Endothelial cell (in vitro differentiated cells): ENCODE measurements at regions not wholly inside any gene's neighbourhood (a gene's known extent, or its start where the extent isn't known, plus 50 kb on each side); places are given as distances from the start of the nearest gene placed in this dataset.

Experiments used
- DNase-seq: peaks from one replicate; pipeline ENCODE4 v3.0.0; 2021; ENCODE audit warnings: low spot score
- H3K27ac Mint-ChIP-seq: one replicate; pipeline ENCODE4 v1.8.0; 2021; ENCODE audit warnings: mixed read lengths, inconsistent platforms; ENCODE audit not compliant: unreplicated experiment
- H3K27me3 Mint-ChIP-seq: one replicate; pipeline ENCODE4 v1.8.0; 2021; ENCODE audit warnings: mild to moderate bottlenecking, moderate library complexity, mixed read lengths, inconsistent platforms; ENCODE audit not compliant: unreplicated experiment
- H3K36me3 Mint-ChIP-seq: one replicate; pipeline ENCODE4 v1.8.0; 2021; ENCODE audit warnings: mild to moderate bottlenecking, low read depth, mixed read lengths, inconsistent platforms; ENCODE audit not compliant: unreplicated experiment
- H3K4me1 Mint-ChIP-seq: one replicate; pipeline ENCODE4 v1.8.0; 2021; ENCODE audit warnings: mild to moderate bottlenecking, mixed read lengths, inconsistent platforms; ENCODE audit not compliant: unreplicated experiment
- H3K4me3 Mint-ChIP-seq: one replicate; pipeline ENCODE4 v1.8.0; 2021; ENCODE audit warnings: mild to moderate bottlenecking, mixed read lengths, inconsistent platforms; ENCODE audit not compliant: unreplicated experiment
- H3K9me3 Mint-ChIP-seq: one replicate; pipeline ENCODE4 v1.8.0; 2021; ENCODE audit warnings: mixed read lengths, inconsistent platforms; ENCODE audit not compliant: unreplicated experiment
- CTCF ChIP-seq: fragments of 200-600 bp; sonication (generic); IDR thresholded peaks from one replicate; pipeline ENCODE4 v1.5.0; 2021; ENCODE audit warnings: antibody characterized with exemption; ENCODE audit not compliant: unreplicated experiment

- no peak for DNase-seq
- H3K36me3 Mint-ChIP-seq: peaks cover 7% of the 10 kb centered on the region
- no peaks in the 10 kb centered on the region for H3K9me3 Mint-ChIP-seq
- peaks cover 3% of the 10 kb centered on the region for H3K27me3 Mint-ChIP-seq
- no peak overlapping the region for H3K4me3 Mint-ChIP-seq
- peaks cover 4% of the 10 kb centered on the region for H3K4me1 Mint-ChIP-seq
- TF ChIP-seq CTCF: no peak
- H3K27ac Mint-ChIP-seq: no peak overlapping the region
Observed at GRCh38 chr12:65660836-65661235, 163.4 kb upstream of the HMGA2 start.

GRCh38 chr12:65662590-65662989 lies 161.7 kb upstream of the HMGA2 start:
- no peak overlapping the region for H3K27ac Mint-ChIP-seq
- H3K27me3 Mint-ChIP-seq: peaks cover 3% of the 10 kb centered on the region
- H3K4me1 Mint-ChIP-seq: peaks cover 4% of the 10 kb centered on the region
- H3K9me3 Mint-ChIP-seq: no peaks in the 10 kb centered on the region
- H3K36me3 Mint-ChIP-seq: peaks cover 7% of the 10 kb centered on the region
- no peak for TF ChIP-seq CTCF
- no peak overlapping the region for H3K4me3 Mint-ChIP-seq
- DNase-seq: no peak

GRCh38 chr12:65663097-65663496 lies 161.2 kb upstream of the HMGA2 start:
- no peak for DNase-seq
- H3K27me3 Mint-ChIP-seq: peaks cover 3% of the 10 kb centered on the region
- no peak overlapping the region for H3K27ac Mint-ChIP-seq
- peaks cover 7% of the 10 kb centered on the region for H3K36me3 Mint-ChIP-seq
- H3K9me3 Mint-ChIP-seq: no peaks in the 10 kb centered on the region
- H3K4me3 Mint-ChIP-seq: no peak overlapping the region
- no peak for TF ChIP-seq CTCF
- H3K4me1 Mint-ChIP-seq: peaks cover 9% of the 10 kb centered on the region

- Mint-ChIP-seq H3K4me3 (no peak overlapping the region), H3K4me1 (peaks cover 15% of the 10 kb centered on the region), H3K27ac (no peak overlapping the region), H3K36me3 (peaks cover 7% of the 10 kb centered on the region), H3K9me3 (no peaks in the 10 kb centered on the region), H3K27me3 (peaks cover 3% of the 10 kb centered on the region)
- no peak for DNase-seq
- TF ChIP-seq CTCF: no peak
Observed at GRCh38 chr12:65663648-65664047, 160.6 kb upstream of the HMGA2 start.

GRCh38 chr12:65664715-65665250 lies 159.5 kb upstream of the HMGA2 start:
- no peak overlapping the region for H3K27ac Mint-ChIP-seq
- no peak for DNase-seq
- no peak overlapping the region for H3K4me3 Mint-ChIP-seq
- no peak for TF ChIP-seq CTCF
- peaks cover 12% of the 10 kb centered on the region for H3K4me1 Mint-ChIP-seq
- H3K9me3 Mint-ChIP-seq: no peaks in the 10 kb centered on the region
- H3K36me3 Mint-ChIP-seq: peaks cover 7% of the 10 kb centered on the region
- H3K27me3 Mint-ChIP-seq: peaks cover 3% of the 10 kb centered on the region
